A549 (cell line): ENCODE measurements at regions not wholly inside any gene's neighbourhood (a gene's known extent, or its start where the extent isn't known, plus 50 kb on each side); places are given as distances from the start of the nearest gene placed in this dataset.

Experiments used
- ATAC-seq, 2 experiments: fragments of 200-7000 bp in 1 of 2; fragments of >200 bp in 1 of 2; cut with Nextera tagmentation in 1 of 2; cut with Tn5 transposase in 1 of 2; 3 replicates each; pipeline versions ENCODE4 v1.8.0 to v1.9.1; 2018 to 2020; ENCODE audit warnings: mild to moderate bottlenecking in 1 of 2, moderate library complexity in 1 of 2
- CTCF ChIA-PET: fragments of 300-600 bp; sonication (Branson Sonifier 250); formaldehyde crosslinking; extraction: SDS; loops from one replicate; lab custom pipeline; 2021; ENCODE audit warnings: antibody characterized with exemption, inconsistent platforms; lab: Yijun Ruan, JAX
- POLR2A ChIA-PET: fragments of 350-600 bp; formaldehyde crosslinking; extraction: SDS; loops from one replicate; lab custom pipeline; 2021; ENCODE audit warnings: antibody characterized with exemption, inconsistent platforms; lab: Yijun Ruan, JAX
- DNase-seq, 2 experiments: peaks; one replicate each; pipeline versions ENCODE4 v3.0.0 to v3.0.0-alpha.2; 2011 to 2016; ENCODE audit warnings: low read depth in 1 of 2, low spot score in 1 of 2
- FAIRE-seq: peaks from 2 replicates; lab custom pipeline; 2011; peaks lifted over from hg19 to GRCh38; lab: Jason Lieb, UNC
- H3K27ac ChIP-seq, 2 experiments: fragments of >200 bp; sonication (Bioruptor Twin); formaldehyde crosslinking; 3 replicates each; pipeline ENCODE4 v1.5.1; 2016 to 2017
- H3K4me1 ChIP-seq: fragments of >200 bp; sonication (Bioruptor Twin); formaldehyde crosslinking; 3 replicates; pipeline ENCODE4 v1.6.1; 2016
- H3K4me2 ChIP-seq: fragments of >200 bp; sonication (Bioruptor Twin); formaldehyde crosslinking; 3 replicates; pipeline ENCODE4 v1.6.1; 2016
- H3K4me3 ChIP-seq: fragments of >200 bp; sonication (Bioruptor Twin); formaldehyde crosslinking; 3 replicates; pipeline ENCODE4 v1.5.1; 2016
- H3K9me3 ChIP-seq: fragments of >200 bp; sonication (Bioruptor Twin); formaldehyde crosslinking; 3 replicates; pipeline ENCODE4 v1.6.1; 2016
- BCL3 ChIP-seq: fragments of >200 bp; sonication (Bioruptor Twin); formaldehyde crosslinking; IDR thresholded peaks from 3 replicates; pipeline ENCODE4 v1.6.1; 2016
- BHLHE40 ChIP-seq: IDR thresholded peaks from 2 replicates; pipeline ENCODE4 v1.6.1; 2012; ENCODE audit warnings: low read depth, low read length, inconsistent platforms
- CBX2 ChIP-seq: fragments of 200-600 bp; sonication (generic); IDR thresholded peaks from 2 replicates; pipeline ENCODE4 v1.6.1; 2016; ENCODE audit warnings: low read depth, mild to moderate bottlenecking, borderline replicate concordance
- CBX8 ChIP-seq: fragments of 200-600 bp; sonication (generic); IDR thresholded peaks from 2 replicates; pipeline ENCODE4 v1.6.1; 2016
- CEBPB ChIP-seq, 2 experiments: fragments of >200 bp in 1 of 2; sonication (Bioruptor Twin) in 1 of 2; formaldehyde crosslinking in 1 of 2; IDR thresholded peaks; 2 replicates each; pipeline ENCODE4 v1.6.1; 2012 to 2016
- CHD2 ChIP-seq: fragments of 150-350 bp; IDR thresholded peaks from 2 replicates; pipeline ENCODE4 v1.6.1; 2014; ENCODE audit warnings: low read length; ENCODE audit not compliant: partially characterized antibody
- EHF ChIP-seq: fragments of 250-450 bp; sonication (Bioruptor Pico); IDR thresholded peaks from 2 replicates; pipeline ENCODE4 v1.5.0; 2020; ENCODE audit warnings: mild to moderate bottlenecking
- EHMT2 ChIP-seq: fragments of 200-600 bp; sonication (generic); IDR thresholded peaks from 2 replicates; pipeline ENCODE4 v1.6.1; 2016; ENCODE audit warnings: antibody characterized with exemption, low read depth, mild to moderate bottlenecking, moderate library complexity
- FOSL2 ChIP-seq, 2 experiments: fragments of 450-650 bp in 1 of 2; fragments of >200 bp in 1 of 2; sonication (Bioruptor Twin) in 1 of 2; formaldehyde crosslinking; IDR thresholded peaks; 2 replicates each; pipeline versions ENCODE4 v1.5.0 to v1.6.1; 2016 to 2020; ENCODE audit warnings: mild to moderate bottlenecking in 1 of 2, moderate library complexity in 1 of 2
- HDAC2 ChIP-seq: fragments of 200-600 bp; sonication (generic); IDR thresholded peaks from 2 replicates; pipeline ENCODE4 v1.6.1; 2016
- HES2 ChIP-seq: fragments of >200 bp; sonication (Bioruptor Twin); formaldehyde crosslinking; IDR thresholded peaks from 2 replicates; pipeline ENCODE4 v1.6.1; 2016
- HEYL ChIP-seq: fragments of 250-450 bp; sonication (Bioruptor Pico); IDR thresholded peaks from 2 replicates; pipeline ENCODE4 v1.8.0; 2021; ENCODE audit warnings: mild to moderate bottlenecking, moderate library complexity
- HMGXB4 ChIP-seq: fragments of 250-450 bp; sonication (Bioruptor Pico); IDR thresholded peaks from 2 replicates; pipeline ENCODE4 v1.5.0; 2021; ENCODE audit warnings: mild to moderate bottlenecking, moderate library complexity, borderline replicate concordance
- HOXA7 ChIP-seq: fragments of 250-450 bp; sonication (Bioruptor Pico); IDR thresholded peaks from 2 replicates; pipeline ENCODE4 v1.5.0; 2020; ENCODE audit warnings: mild to moderate bottlenecking, moderate library complexity
- HOXB13 ChIP-seq: fragments of 250-450 bp; sonication (Bioruptor Pico); IDR thresholded peaks from 2 replicates; pipeline ENCODE4 v1.5.0; 2020; ENCODE audit warnings: low read depth, mild to moderate bottlenecking, moderate library complexity
- HOXB5 ChIP-seq: fragments of 250-450 bp; sonication (Bioruptor Pico); IDR thresholded peaks from 2 replicates; pipeline ENCODE4 v1.5.0; 2020; ENCODE audit warnings: mild to moderate bottlenecking, moderate library complexity
- JUN ChIP-seq, 2 experiments: fragments of >200 bp; sonication (Bioruptor Twin); formaldehyde crosslinking; IDR thresholded peaks; 2 replicates in 1 of 2; 3 replicates in 1 of 2; pipeline ENCODE4 v1.6.1; 2016 to 2017
- JUNB ChIP-seq: fragments of >200 bp; sonication (Bioruptor Twin); formaldehyde crosslinking; IDR thresholded peaks from 2 replicates; pipeline ENCODE4 v1.6.1; 2016
- MAZ ChIP-seq: fragments of 150-350 bp; IDR thresholded peaks from 2 replicates; pipeline ENCODE4 v1.6.1; 2014; ENCODE audit warnings: antibody characterized with exemption, low read depth, low read length, borderline replicate concordance
- NFE2L2 ChIP-seq: fragments of 150-350 bp; conservative IDR thresholded peaks from 2 replicates; pipeline ENCODE4 v1.6.1; 2014; ENCODE audit warnings: low read length
- NPAS2 ChIP-seq: fragments of 250-450 bp; sonication (Bioruptor Pico); IDR thresholded peaks from 2 replicates; pipeline ENCODE4 v1.8.0; 2022; ENCODE audit warnings: mild to moderate bottlenecking, moderate library complexity, borderline replicate concordance
- NR3C1 ChIP-seq: fragments of >200 bp; sonication (Bioruptor Twin); formaldehyde crosslinking; IDR thresholded peaks from 3 replicates; pipeline ENCODE4 v1.6.1; 2017
- PHF8 ChIP-seq: fragments of 200-600 bp; sonication (generic); IDR thresholded peaks from 2 replicates; pipeline ENCODE4 v1.6.1; 2016; ENCODE audit warnings: low read depth, mild to moderate bottlenecking, antibody characterized with exemption, moderate library complexity, borderline replicate concordance
- POLR2A ChIP-seq: IDR thresholded peaks from 2 replicates; pipeline ENCODE4 v1.6.1; 2012; ENCODE audit warnings: mild to moderate bottlenecking, low read length
- POLR2AphosphoS2 ChIP-seq: conservative IDR thresholded peaks from 2 replicates; pipeline ENCODE4 v1.6.1; 2012; ENCODE audit warnings: low read length, improper control_type of control experiment, inconsistent platforms
- RFX5 ChIP-seq: fragments of 450-650 bp; IDR thresholded peaks from 2 replicates; pipeline ENCODE4 v1.7.1; 2014; ENCODE audit warnings: antibody characterized with exemption, mild to moderate bottlenecking, moderate library complexity
- RNF2 ChIP-seq: fragments of 200-600 bp; sonication (generic); IDR thresholded peaks from 2 replicates; pipeline ENCODE4 v1.6.1; 2016; ENCODE audit warnings: low read depth, mild to moderate bottlenecking, antibody characterized with exemption, moderate library complexity, borderline replicate concordance
- SMC3 ChIP-seq: fragments of >200 bp; sonication (Bioruptor Twin); formaldehyde crosslinking; IDR thresholded peaks from 3 replicates; pipeline ENCODE4 v1.6.1; 2018; ENCODE audit warnings: inconsistent platforms
- TFCP2L1 ChIP-seq: fragments of 250-450 bp; sonication (Bioruptor Pico); IDR thresholded peaks from 2 replicates; pipeline ENCODE4 v1.5.0; 2021; ENCODE audit warnings: mild to moderate bottlenecking
- TP53 ChIP-seq: fragments of 250-450 bp; sonication (Bioruptor Pico); IDR thresholded peaks from 2 replicates; pipeline ENCODE4 v1.5.0; 2021; ENCODE audit warnings: mild to moderate bottlenecking, moderate library complexity
- ZFP36 ChIP-seq: fragments of 450-650 bp; IDR thresholded peaks from 2 replicates; pipeline ENCODE4 v1.6.1; 2014; ENCODE audit warnings: borderline replicate concordance; ENCODE audit not compliant: partially characterized antibody
- ZNF302 ChIP-seq: fragments of 250-450 bp; sonication (Bioruptor Pico); IDR thresholded peaks from 2 replicates; pipeline ENCODE4 v1.9.0; 2021; ENCODE audit warnings: inconsistent platforms, mild to moderate bottlenecking, moderate library complexity
- WGBS: methylation state at CpG from one replicate; pipeline ENCODE4 v1.1.6; 2017; ENCODE audit errors: missing lambda C conversion rate; 5-methylcytosine and 5-hydroxymethylcytosine counted together
- TF ChIP-seq, protein P1 (sequence below): IDR thresholded peaks from 2 replicates; pipeline ENCODE4 v1.6.1; 2012
- TF ChIP-seq, protein P2 (sequence below): fragments of 450-650 bp; IDR thresholded peaks from 2 replicates; pipeline ENCODE4 v1.6.1; 2014; ENCODE audit warnings: antibody characterized with exemption
- TF ChIP-seq, protein P3 (sequence below): fragments of 150-350 bp; IDR thresholded peaks from 2 replicates; pipeline ENCODE4 v1.6.1; 2014; ENCODE audit warnings: low read depth, mild to moderate bottlenecking, low read length
- TF ChIP-seq, protein P4 (sequence below): IDR thresholded peaks from 2 replicates; pipeline ENCODE4 v1.6.1; 2012; ENCODE audit warnings: low read depth, borderline replicate concordance

DNA sequence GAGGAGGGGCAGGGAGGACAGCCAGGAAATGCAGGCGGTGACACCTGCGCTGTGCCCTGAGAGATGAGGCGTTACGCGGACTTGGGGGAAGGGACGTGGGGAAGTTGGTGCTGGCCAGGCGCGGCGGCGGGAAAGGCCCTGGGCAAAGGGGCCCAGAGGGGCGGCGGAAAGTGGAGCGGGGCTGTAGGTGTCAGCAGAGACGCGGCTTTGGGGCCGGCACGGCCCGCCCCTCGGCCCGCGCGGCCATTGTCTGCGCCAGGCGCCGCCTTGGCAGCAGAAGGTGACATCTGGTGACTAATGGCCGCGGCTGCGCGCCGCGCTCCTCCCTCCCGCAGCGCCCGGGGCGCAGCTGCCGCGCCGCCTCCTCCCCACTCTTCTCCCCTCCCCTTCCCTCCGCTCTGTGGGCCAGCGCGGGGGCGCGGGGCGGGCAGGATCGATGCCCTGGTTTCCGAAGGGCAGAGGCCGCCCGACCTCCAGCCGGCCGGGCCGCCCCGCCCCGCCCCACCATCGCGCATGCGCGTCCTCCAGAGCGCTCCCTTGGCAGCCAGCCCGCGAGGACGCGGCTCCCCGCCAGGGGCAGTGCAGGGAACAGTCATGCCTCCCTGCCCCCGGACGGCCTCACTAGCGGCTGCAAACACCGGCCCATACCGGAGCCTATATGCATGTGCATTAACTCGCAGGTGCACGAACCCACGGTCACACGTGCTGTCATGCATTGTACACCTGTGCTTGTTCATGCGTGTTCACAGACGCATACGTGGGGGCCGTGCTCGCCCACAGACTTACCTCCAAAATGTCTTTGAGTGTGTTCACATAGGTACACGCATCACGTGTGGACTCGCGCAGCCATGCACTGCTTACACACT, 269.6 kb downstream of the RPS24 start:
- peak overlapping the region; percentile 92 to 93 for H3K27ac ChIP-seq
- H3K4me1 ChIP-seq, result peaks cover 15% of the 10 kb centered on the region
- ChIA-PET CTCF (interaction anchor here (0.8 to 4.4 kb wide), 28 partner anchors 10 to 892 kb away, joined by 3 to 26 read pairs (median 4); no protein-coding TSS in a partner anchor), POLR2A (interaction anchor here (1.4 kb wide), 2 partner anchors 47 to 670 kb away, joined by 3 to 4 read pairs; no protein-coding TSS in a partner anchor)
- ATAC-seq (peak; percentile 91 to 95), DNase-seq (peak; percentile 92 to 97), FAIRE-seq (no peak)
- 21% methylated on average over 37 of the region's 81 CpGs for whole genome bisulfite sequencing
- H3K4me3 ChIP-seq, result peak overlapping the region; percentile 58
- no peaks in the 10 kb centered on the region for H3K9me3 ChIP-seq
- peak overlapping the region; percentile 93 for H3K4me2 ChIP-seq
- TF ChIP-seq HOXB5 (CRISPR knock-in tag) (peak; percentile 97), JUNB (no peak), POLR2AphosphoS2 (no peak), POLR2A (peak; percentile 61), TP53 (CRISPR knock-in tag) (no peak), HMGXB4 (CRISPR knock-in tag) (no peak), HDAC2 (no peak), HOXB13 (CRISPR knock-in tag) (no peak), ZNF302 (CRISPR knock-in tag) (no peak), RFX5 (no peak), ZFP36 (no peak), MAZ (peak; percentile 80; the same call in 1 of the 2 replicates), BHLHE40 (no peak), CHD2 (no peak), SMC3 (peak; percentile 38), HOXA7 (CRISPR knock-in tag) (no peak), TFCP2L1 (CRISPR knock-in tag) (0 out of 2 replicates have a peak, but pooled peaks have one; percentile 8), NPAS2 (CRISPR knock-in tag) (no peak), NR3C1 (no peak), EHF (CRISPR knock-in tag) (no peak), HES2 (no peak), HEYL (no peak), CBX2 (no peak), CBX8 (no peak), JUN (IDR thresholded peaks at IDR 0.05) (peak; percentile 52 to 64; a peak in 2 of 5 replicates), PHF8 (peak; percentile 91), EHMT2 (no peak), FOSL2 (IDR thresholded peaks at IDR 0.05) (0 out of 2 replicates have a peak, but pooled peaks have one; percentile 11), FOSL2 (CRISPR knock-in tag; IDR thresholded peaks at IDR 0.05) (peak; percentile 67), BCL3 (peak; percentile 54; the same call in 1 of the 3 replicates), RNF2 (no peak), NFE2L2 (no peak), CEBPB (IDR thresholded peaks at IDR 0.05) (no peak)
- TF ChIP-seq, protein P1, sequence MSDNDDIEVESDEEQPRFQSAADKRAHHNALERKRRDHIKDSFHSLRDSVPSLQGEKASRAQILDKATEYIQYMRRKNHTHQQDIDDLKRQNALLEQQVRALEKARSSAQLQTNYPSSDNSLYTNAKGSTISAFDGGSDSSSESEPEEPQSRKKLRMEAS, result peak; percentile 46
- TF ChIP-seq, protein P2, sequence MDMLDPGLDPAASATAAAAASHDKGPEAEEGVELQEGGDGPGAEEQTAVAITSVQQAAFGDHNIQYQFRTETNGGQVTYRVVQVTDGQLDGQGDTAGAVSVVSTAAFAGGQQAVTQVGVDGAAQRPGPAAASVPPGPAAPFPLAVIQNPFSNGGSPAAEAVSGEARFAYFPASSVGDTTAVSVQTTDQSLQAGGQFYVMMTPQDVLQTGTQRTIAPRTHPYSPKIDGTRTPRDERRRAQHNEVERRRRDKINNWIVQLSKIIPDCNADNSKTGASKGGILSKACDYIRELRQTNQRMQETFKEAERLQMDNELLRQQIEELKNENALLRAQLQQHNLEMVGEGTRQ, result no peak
- TF ChIP-seq, protein P3, sequence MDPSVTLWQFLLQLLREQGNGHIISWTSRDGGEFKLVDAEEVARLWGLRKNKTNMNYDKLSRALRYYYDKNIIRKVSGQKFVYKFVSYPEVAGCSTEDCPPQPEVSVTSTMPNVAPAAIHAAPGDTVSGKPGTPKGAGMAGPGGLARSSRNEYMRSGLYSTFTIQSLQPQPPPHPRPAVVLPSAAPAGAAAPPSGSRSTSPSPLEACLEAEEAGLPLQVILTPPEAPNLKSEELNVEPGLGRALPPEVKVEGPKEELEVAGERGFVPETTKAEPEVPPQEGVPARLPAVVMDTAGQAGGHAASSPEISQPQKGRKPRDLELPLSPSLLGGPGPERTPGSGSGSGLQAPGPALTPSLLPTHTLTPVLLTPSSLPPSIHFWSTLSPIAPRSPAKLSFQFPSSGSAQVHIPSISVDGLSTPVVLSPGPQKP, result no peak
- TF ChIP-seq, protein P4, sequence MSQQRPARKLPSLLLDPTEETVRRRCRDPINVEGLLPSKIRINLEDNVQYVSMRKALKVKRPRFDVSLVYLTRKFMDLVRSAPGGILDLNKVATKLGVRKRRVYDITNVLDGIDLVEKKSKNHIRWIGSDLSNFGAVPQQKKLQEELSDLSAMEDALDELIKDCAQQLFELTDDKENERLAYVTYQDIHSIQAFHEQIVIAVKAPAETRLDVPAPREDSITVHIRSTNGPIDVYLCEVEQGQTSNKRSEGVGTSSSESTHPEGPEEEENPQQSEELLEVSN, result 0 out of 2 replicates have a peak, but pooled peaks have one; percentile 34
